ENCODE measurements at regions not wholly inside any gene's neighbourhood (a gene's known extent, or its start where the extent isn't known, plus 50 kb on each side); places are given as distances from the start of the nearest gene placed in this dataset.
"Not testable (repeated sequence)": the region's sequence is repeated elsewhere in the genome, so short reads cannot be mapped to it uniquely, and the experiment has no call there.

GRCh38 chr17:14428648-14429029, 127.8 kb downstream of the HS3ST3B1 start:
- H3K27ac ChIP-seq (ENCODE audit: low read length): no peak overlapping the region
- H3K4me3 ChIP-seq (ENCODE audit: low read length): no peak overlapping the region
- no peak overlapping the region for H3K4me2 ChIP-seq (ENCODE audit: low read length)

DNA sequence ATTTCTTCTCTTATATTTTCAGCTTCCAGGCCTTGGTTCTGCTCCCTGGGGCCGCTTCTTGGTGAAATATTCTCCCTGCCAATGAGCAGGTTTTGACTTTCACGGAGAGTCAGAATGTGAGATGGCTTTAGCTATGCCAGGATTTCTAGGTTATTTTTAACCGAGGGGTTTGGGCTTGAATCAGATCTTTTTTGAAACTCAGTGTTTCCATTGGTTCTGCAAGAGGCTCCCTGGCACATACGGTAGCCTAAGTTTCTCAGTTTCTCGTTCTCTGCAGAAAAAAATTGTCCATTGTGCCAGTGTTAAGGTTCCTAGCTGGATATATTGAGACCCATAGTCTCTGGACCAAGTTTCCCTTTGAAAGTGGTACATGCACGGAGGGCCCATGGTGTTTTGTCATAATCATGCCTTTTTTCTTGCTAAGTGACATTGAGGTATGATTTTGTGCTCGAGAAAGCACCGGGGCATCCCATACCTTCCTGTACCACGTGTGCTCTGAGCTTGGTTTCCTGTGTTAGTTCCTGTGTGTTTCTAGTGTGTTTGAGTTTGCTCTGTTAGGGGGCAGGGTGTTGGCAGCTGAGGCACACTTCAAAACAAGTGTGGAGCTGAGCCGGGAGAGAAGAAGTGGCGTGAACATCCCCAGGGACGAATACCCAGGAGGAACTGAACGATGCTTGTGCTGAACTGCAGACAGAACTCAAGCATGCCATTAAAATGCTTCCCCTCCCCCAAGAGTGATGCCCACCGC, 127.2 kb downstream of the HS3ST3B1 start:
- Histone ChIP-seq H3K27me3 (ENCODE audit: low read depth, low read length) (no peaks in the 10 kb centered on the region), H3K4me1 (ENCODE audit: low read length) (no peaks in the 10 kb centered on the region), H2AFZ (ENCODE audit: low read depth, low read length) (no peak overlapping the region), H3K4me3 (ENCODE audit: low read length) (no peak overlapping the region), H3K9me3 (ENCODE audit: insufficient read depth, low read length) (no peaks in the 10 kb centered on the region), H3K79me2 (ENCODE audit: low read length) (no peaks in the 10 kb centered on the region), H3K4me2 (ENCODE audit: low read length) (no peak overlapping the region), H3K36me3 (replicated peaks; ENCODE audit: low read depth, low read length) (no peaks in the 10 kb centered on the region), H3K27ac (ENCODE audit: low read length) (no peak overlapping the region), H3K9ac (ENCODE audit: low read length) (no peak overlapping the region), H4K20me1 (ENCODE audit: insufficient read depth, low read length) (no peaks in the 10 kb centered on the region)
- TF ChIP-seq, protein P1, sequence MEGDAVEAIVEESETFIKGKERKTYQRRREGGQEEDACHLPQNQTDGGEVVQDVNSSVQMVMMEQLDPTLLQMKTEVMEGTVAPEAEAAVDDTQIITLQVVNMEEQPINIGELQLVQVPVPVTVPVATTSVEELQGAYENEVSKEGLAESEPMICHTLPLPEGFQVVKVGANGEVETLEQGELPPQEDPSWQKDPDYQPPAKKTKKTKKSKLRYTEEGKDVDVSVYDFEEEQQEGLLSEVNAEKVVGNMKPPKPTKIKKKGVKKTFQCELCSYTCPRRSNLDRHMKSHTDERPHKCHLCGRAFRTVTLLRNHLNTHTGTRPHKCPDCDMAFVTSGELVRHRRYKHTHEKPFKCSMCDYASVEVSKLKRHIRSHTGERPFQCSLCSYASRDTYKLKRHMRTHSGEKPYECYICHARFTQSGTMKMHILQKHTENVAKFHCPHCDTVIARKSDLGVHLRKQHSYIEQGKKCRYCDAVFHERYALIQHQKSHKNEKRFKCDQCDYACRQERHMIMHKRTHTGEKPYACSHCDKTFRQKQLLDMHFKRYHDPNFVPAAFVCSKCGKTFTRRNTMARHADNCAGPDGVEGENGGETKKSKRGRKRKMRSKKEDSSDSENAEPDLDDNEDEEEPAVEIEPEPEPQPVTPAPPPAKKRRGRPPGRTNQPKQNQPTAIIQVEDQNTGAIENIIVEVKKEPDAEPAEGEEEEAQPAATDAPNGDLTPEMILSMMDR (IDR thresholded peaks at IDR 0.05; ENCODE audit: low read depth, low read length): no peak
- TF ChIP-seq EZH2phosphoT487 (IDR thresholded peaks at IDR 0.05; ENCODE audit: low read depth): no peak

More at GRCh38 chr17:14428648-14429029, 127.8 kb downstream of the HS3ST3B1 start:
- Histone ChIP-seq H3K36me3 (replicated peaks; ENCODE audit: low read depth, low read length) (no peaks in the 10 kb centered on the region), H3K27me3 (ENCODE audit: low read depth, low read length) (no peaks in the 10 kb centered on the region), H3K9ac (ENCODE audit: low read length) (no peak overlapping the region), H3K4me1 (ENCODE audit: low read length) (no peaks in the 10 kb centered on the region), H4K20me1 (ENCODE audit: insufficient read depth, low read length) (no peaks in the 10 kb centered on the region), H3K79me2 (ENCODE audit: low read length) (no peaks in the 10 kb centered on the region), H3K9me3 (ENCODE audit: insufficient read depth, low read length) (no peaks in the 10 kb centered on the region), H2AFZ (ENCODE audit: low read depth, low read length) (no peak overlapping the region)
- TF ChIP-seq, protein P1 (IDR thresholded peaks at IDR 0.05; ENCODE audit: low read depth, low read length): no peak
- no peak for TF ChIP-seq EZH2phosphoT487 (IDR thresholded peaks at IDR 0.05; ENCODE audit: low read depth)

DNA sequence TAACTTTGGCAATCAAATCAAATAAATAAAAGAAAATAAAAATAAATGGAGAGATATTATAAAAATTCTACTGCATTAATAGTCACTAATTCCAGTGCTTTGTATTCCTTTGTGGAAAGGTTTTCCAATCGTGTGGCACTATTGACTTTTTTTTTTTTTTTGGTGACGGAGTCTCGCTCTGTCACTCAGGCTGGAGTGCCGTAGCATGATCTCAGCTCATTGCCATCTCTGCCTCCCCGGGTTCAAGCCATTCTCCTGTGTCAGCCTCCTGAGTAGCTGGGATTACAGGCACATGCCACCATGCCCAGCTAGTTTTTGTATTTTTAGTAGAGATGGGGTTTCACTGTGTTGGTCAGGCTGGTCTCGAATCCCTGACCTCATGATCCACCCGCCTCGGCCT, 122.3 kb downstream of the HS3ST3B1 start:
- H4K20me1 ChIP-seq (ENCODE audit: insufficient read depth, low read length); H3K4me2 ChIP-seq (ENCODE audit: low read length); H3K4me1 ChIP-seq (ENCODE audit: low read length): not testable (repeated sequence)

DNA sequence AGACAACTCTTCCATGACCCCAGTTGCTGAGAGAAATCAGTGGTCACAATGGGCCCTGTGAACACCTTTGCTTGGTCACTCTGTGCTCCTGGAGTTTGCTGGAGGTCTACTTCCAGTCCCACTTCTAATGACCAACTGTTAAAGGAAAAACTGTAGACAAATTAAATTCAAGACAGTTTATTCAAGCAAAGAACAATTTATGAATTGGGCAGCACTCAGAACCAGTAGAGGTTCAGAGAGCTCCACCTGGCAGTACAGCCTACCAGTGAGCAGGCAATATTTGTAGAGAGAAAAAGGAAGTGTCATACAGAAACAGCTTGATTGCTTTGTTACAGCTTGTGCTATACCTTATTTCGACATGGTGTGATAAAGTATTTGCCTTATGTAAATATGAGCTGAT, 116.5 kb downstream of the HS3ST3B1 start:
- no peak for TF ChIP-seq EZH2phosphoT487 (IDR thresholded peaks at IDR 0.05; ENCODE audit: low read depth)
- TF ChIP-seq, protein P1 (IDR thresholded peaks at IDR 0.05; ENCODE audit: low read depth, low read length): no peak
- Histone ChIP-seq H3K36me3 (replicated peaks; ENCODE audit: low read depth, low read length) (no peaks in the 10 kb centered on the region), H3K27ac (ENCODE audit: low read length) (no peak overlapping the region), H2AFZ (ENCODE audit: low read depth, low read length) (no peak overlapping the region), H3K9me3 (ENCODE audit: insufficient read depth, low read length) (no peaks in the 10 kb centered on the region), H3K27me3 (ENCODE audit: low read depth, low read length) (no peaks in the 10 kb centered on the region), H3K4me2 (ENCODE audit: low read length) (no peak overlapping the region), H3K9ac (ENCODE audit: low read length) (no peak overlapping the region), H3K4me3 (ENCODE audit: low read length) (no peak overlapping the region), H4K20me1 (ENCODE audit: insufficient read depth, low read length) (no peaks in the 10 kb centered on the region), H3K4me1 (ENCODE audit: low read length) (no peaks in the 10 kb centered on the region), H3K79me2 (ENCODE audit: low read length) (no peaks in the 10 kb centered on the region)

More for the DNA sequence above, 122.3 kb downstream of the HS3ST3B1 start:
- not testable (repeated sequence) for H3K4me3 ChIP-seq (ENCODE audit: low read length); H3K36me3 ChIP-seq (replicated peaks; ENCODE audit: low read depth, low read length); H3K9me3 ChIP-seq (ENCODE audit: insufficient read depth, low read length); H3K9ac ChIP-seq (ENCODE audit: low read length); H3K27ac ChIP-seq (ENCODE audit: low read length); H3K27me3 ChIP-seq (ENCODE audit: low read depth, low read length); H2AFZ ChIP-seq (ENCODE audit: low read depth, low read length); H3K79me2 ChIP-seq (ENCODE audit: low read length)
